Activated CD4-positive, alpha-beta T cell treated with anti-CD3 and anti-CD28 coated beads, Interleukin-2, amount 50 U/mL, for 16 hours (primary cell): ENCODE measurements at regions not wholly inside any gene's neighbourhood (a gene's known extent, or its start where the extent isn't known, plus 50 kb on each side); places are given as distances from the start of the nearest gene placed in this dataset.
"Not testable (repeated sequence)": the region's sequence is repeated elsewhere in the genome, so short reads cannot be mapped to it uniquely, and the experiment has no call there.

Experiments
- DNase-seq: peaks from one replicate; pipeline ENCODE4 v3.0.0-alpha.2; 2020

DNA sequence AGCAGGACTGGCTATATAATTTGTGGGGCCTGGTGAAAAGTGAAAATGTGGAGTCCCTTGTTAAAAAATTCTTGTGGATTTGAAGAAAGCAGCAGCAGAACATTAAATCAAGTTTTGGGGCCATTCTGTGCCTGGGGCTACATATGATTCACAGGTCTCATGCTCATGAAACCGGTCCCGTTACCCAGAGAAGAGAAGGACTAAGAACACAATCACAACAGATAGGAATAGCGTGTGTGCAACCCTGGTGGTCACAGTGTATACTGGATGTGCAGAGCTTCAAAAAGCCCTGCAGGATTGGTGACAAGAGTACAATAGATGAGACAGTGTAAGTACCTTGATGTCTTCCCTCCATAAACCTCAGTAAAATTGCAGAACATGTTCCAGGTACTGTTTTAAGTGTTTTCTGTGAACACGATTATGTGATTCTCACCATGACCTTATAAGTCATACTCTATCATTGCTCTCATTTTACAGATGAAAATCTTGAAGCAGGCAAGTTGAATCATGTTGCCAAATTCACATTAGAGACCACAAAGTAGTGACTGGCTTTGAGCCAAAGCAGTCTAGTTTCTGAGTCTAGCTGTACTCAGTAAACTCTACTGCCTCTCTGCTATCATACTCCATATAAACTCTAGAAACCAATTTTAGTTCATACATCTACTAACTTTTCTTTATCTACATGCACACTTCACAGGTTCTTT is 636.5 kb downstream of the TAF11L14 start:
- DNase-seq, result no peak

- no peak for DNase-seq
Observed at GRCh38 chr5:18276939-18277338, 642.7 kb downstream of the TAF11L14 start.

DNA sequence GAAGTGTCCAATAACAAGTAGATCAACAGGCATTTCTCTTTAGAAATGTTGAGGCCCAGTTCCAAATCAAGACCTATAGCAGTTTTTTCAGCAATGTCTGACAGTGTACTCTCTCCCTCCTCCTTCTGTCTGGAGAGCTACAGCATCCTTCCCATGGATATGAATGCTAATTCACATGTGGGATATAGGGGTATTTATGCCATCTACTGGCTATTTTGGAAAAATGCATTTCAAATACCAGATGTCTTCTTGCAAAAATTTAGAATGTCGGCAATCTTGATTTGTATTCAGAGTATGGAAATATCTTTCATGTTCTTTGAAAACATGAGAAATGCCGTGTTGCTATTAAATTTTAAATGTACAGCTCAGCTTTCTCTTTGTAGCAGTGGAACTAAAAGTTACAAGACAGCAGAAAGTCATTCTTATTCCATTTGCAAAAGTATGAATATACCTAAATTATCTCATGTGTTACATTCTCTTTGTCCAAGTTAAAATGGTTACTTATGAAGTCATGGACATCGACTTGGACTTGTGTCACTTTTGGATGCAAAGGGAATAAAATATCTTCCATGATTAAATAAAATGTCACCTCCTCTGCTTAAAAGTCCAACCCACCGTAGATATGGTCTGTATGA is 647.8 kb downstream of the TAF11L14 start:
- DNase-seq, result no peak

DNA sequence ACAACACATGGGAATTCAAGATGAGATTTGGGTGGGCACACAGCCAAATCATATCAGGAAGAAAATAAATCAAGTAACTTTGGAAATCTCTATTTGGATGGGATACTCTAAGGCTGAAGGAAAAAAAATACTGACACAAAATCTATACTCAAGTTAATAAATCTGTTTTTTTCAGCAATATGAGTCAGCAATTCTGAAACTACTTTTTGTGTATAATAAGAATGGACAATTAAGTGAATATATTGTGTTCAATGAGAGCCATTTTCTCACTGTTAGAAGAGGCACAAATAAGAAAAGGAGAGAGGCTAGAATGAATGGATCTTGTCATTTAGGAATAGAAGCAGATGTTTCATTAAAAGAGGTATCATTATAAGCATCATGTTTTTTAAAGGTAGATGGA is 651.0 kb downstream of the TAF11L14 start:
- no peak for DNase-seq

GRCh38 chr5:18292146-18292545 is 657.9 kb downstream of the TAF11L14 start:
- no peak for DNase-seq

GRCh38 chr5:18295696-18296095 is 661.4 kb downstream of the TAF11L14 start:
- DNase-seq, result not testable (repeated sequence)

DNA sequence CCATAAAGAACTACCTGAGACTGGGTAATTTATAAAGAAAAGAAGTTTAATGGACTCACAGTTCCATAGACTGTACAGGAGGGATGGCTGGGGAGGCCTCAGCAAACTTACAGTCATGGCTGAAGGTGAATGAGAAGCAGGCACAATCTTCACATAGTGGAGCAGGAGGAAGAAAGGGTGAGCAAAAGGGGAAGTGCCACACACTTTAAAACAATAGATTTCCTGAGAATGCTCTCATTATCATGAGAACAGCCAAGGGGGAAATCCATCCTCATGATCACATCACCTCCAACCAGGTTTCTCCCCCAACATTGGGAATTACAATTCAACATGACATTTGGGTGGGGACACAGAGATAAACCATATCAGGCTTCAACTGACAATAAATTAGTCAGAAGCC is 664.9 kb downstream of the TAF11L14 start:
- DNase-seq, result no peak

GRCh38 chr5:18305288-18305924 is 671.1 kb downstream of the TAF11L14 start:
- DNase-seq, result peak; percentile 6

DNA sequence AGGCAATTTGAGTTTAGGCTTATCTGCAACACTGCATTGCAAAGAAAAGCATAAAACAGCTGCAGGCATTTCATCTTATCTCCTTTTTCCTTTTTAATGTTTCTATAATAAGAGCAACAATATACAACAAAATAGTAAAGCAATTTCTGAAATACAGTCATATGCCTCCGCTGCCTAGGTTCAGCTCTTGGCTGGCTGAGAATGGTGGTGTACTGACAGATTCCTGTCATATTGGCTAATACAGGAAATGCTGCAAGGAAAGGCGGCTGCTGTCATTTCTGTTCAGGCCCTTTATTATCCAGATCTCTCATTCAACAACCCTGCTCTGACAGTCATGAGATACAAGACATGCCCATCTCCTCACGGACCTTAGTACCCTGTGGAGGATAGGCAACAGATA is 677.0 kb downstream of the TAF11L14 start:
- no peak for DNase-seq

GRCh38 chr5:18312016-18312415 is 677.8 kb downstream of the TAF11L14 start:
- no peak for DNase-seq

GRCh38 chr5:18314192-18314778 is 680.0 kb downstream of the TAF11L14 start:
- peak; percentile 19 for DNase-seq

DNA sequence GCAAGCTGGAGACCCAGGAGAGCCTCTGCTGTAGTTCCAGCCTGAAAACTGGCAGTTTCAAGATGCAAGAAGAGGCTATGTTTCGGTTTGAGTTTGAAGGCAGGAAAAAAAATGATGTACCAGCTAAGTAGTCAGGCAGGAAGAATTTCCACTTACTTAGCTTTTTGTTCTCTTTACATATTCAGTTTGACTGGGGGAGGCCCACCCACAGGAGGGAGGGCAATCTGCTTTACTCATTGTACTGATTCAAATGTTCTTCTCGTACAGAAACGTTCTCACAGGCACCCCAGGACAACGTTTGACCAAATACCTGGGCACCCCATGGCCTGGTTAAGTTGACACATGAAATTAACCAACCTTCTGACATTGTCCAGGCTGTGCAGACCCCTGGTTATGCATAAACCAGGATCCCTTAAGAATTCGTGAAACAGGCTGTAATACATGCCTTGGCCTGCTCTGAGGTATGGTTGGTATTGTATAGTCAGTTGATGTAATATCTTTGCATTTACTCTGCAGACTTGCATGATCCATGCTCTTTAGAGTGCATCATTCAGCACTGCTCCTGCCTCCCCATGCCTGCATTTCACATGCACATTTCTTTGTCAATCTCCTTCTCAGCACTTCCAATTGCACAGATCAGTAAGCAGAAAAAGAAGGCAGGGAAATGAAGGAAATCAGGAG is 687.1 kb downstream of the TAF11L14 start:
- DNase-seq, result no peak

- no peak for DNase-seq
Observed at GRCh38 chr5:18323891-18324290, 689.6 kb downstream of the TAF11L14 start.

DNA sequence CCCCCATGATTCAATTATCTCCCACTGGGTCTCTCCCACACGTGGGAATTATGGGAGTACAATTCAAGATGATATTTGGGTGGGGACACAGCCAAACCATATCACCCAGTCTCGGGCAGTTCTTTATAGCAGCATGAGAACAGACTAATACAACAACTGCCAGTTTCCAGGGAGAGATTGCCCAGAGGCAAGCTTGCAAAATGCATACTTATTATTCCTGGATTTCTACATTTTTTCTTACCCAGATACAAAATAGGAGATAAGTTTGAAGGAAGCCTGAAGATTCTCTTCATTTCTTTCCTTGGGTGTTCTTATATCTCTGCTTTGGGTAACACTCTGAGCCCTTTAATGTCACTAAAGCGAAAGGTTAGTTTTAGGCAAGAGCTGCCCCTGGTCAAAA is 691.2 kb downstream of the TAF11L14 start:
- DNase-seq, result no peak

DNA sequence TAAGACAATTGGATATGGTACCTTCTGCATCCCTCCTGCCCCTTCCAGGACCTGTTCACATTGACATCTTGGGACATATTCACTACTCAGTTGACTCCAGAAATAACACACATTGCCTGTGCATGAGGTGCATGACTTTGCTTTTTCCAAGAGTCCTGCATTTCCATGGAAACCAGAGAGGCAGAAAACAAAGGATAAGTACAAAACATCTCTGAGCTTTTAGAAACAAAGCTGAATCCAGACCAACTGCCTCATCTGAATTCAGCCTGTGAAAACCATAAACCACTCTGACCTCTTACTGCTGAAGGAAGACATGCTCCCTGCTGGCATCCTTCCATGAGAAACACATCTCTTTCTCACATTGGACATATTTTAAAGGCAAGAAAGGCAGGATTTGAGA is 695.1 kb downstream of the TAF11L14 start:
- DNase-seq, result no peak

DNA sequence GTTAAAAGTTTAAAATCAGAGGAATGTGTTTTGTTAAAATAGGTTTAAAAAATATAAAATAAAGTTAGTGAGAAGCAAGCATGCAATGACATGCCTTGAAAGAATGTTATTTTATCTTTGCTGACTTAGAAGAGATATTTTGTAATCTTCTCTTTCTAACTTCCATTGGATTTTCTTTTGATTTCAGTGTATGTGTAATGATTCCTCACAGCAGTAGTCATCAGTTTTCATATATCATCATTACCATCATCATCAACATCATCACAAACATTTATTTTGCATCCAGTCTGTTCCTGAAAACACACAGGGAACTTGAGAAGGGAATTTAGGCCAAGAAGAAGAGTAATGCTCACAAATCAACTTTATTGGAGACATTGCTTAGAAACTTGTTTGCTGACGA is 699.6 kb downstream of the TAF11L14 start:
- no peak for DNase-seq

GRCh38 chr5:18334949-18335348 is 700.7 kb downstream of the TAF11L14 start:
- DNase-seq, result no peak

- no peak for DNase-seq
Observed at GRCh38 chr5:18354828-18355227, 720.6 kb downstream of the TAF11L14 start.

GRCh38 chr5:18357486-18357885 is 723.2 kb downstream of the TAF11L14 start:
- DNase-seq, result no peak

GRCh38 chr5:18366234-18366633 is 732.0 kb downstream of the TAF11L14 start:
- DNase-seq, result no peak

- no peak for DNase-seq
Observed at GRCh38 chr5:18370531-18370930, 736.3 kb downstream of the TAF11L14 start.

DNA sequence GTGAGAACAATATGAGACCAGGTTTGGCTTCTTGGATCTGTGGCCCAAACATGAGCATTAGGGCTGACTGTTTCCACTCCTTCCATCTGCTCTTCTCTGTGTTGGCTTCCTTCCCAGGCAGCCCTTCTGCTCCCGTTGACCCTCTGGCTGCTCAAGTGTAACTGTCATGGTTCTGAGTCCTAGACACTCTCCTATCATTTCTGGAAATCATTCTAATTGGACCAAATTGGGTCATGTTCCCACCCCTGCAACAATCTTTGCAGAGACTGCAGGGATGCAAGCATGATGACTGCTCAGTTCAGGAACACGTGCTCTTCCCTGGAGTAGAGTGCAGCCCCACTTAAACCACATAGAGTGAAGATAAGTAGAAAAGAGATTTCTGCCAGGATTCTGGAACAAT is 741.4 kb downstream of the TAF11L14 start:
- DNase-seq, result no peak

- DNase-seq, result no peak
Observed at GRCh38 chr5:18378066-18378465, 743.8 kb downstream of the TAF11L14 start.
